ENCODE measurements at regions not wholly inside any gene's neighbourhood (a gene's known extent, or its start where the extent isn't known, plus 50 kb on each side); places are given as distances from the start of the nearest gene placed in this dataset.

GRCh38 chr11:41982276-41982675, 522.8 kb upstream of the LRRC4C start:
- DNase-seq: no peak

GRCh38 chr11:41982975-41983374, 523.5 kb upstream of the LRRC4C start:
- no peak for DNase-seq

- no peak for DNase-seq
These were observed 524.0 kb upstream of the LRRC4C start for GRCh38 chr11:41983475-41983874.

GRCh38 chr11:41984023-41984422, 524.6 kb upstream of the LRRC4C start:
- no peak for DNase-seq

- no peak for DNase-seq
These were observed 526.3 kb upstream of the LRRC4C start for GRCh38 chr11:41985799-41986198.

- DNase-seq: no peak
These were observed 529.6 kb upstream of the LRRC4C start for GRCh38 chr11:41988951-41989572.

- no peak for DNase-seq
These were observed 530.5 kb upstream of the LRRC4C start for GRCh38 chr11:41989823-41990380.

GRCh38 chr11:41996533-41996932, 537.1 kb upstream of the LRRC4C start:
- no peak for DNase-seq

GRCh38 chr11:41997844-41998401, 538.5 kb upstream of the LRRC4C start:
- no peak for DNase-seq

- DNase-seq: no peak
These were observed 539.6 kb upstream of the LRRC4C start for GRCh38 chr11:41999066-41999465.

- no peak for DNase-seq
These were observed 544.3 kb upstream of the LRRC4C start for GRCh38 chr11:42003801-42004200.

GRCh38 chr11:42006766-42007165, 547.3 kb upstream of the LRRC4C start:
- no peak for DNase-seq

- no peak for DNase-seq
These were observed 552.8 kb upstream of the LRRC4C start for GRCh38 chr11:42012271-42012670.

GRCh38 chr11:42013656-42014201, 554.3 kb upstream of the LRRC4C start:
- DNase-seq: no peak

GRCh38 chr11:42021911-42022310, 562.5 kb upstream of the LRRC4C start:
- DNase-seq: no peak

- no peak for DNase-seq
These were observed 563.8 kb upstream of the LRRC4C start for GRCh38 chr11:42023267-42023666.

GRCh38 chr11:42025121-42025803, 565.8 kb upstream of the LRRC4C start:
- DNase-seq: no peak

- DNase-seq: no peak
These were observed 575.4 kb upstream of the LRRC4C start for GRCh38 chr11:42034826-42035225.

- no peak for DNase-seq
These were observed 576.7 kb upstream of the LRRC4C start for GRCh38 chr11:42036201-42036600.

- no peak for DNase-seq
These were observed 583.9 kb upstream of the LRRC4C start for GRCh38 chr11:42043312-42043711.

GRCh38 chr11:42047637-42048555, 588.4 kb upstream of the LRRC4C start:
- DNase-seq: no peak

GRCh38 chr11:42049186-42049585, 589.7 kb upstream of the LRRC4C start:
- no peak for DNase-seq

GRCh38 chr11:42049650-42050049, 590.2 kb upstream of the LRRC4C start:
- DNase-seq: no peak

All from hematopoietic multipotent progenitor cell treated with erythropoietin and hydrocortisone succinate and interleukin-3 and kit ligand, for 6 days (in vitro differentiated cells).